OCI-LY1 (cell line): ENCODE measurements at regions not wholly inside any gene's neighbourhood (a gene's known extent, or its start where the extent isn't known, plus 50 kb on each side); places are given as distances from the start of the nearest gene placed in this dataset.

Experiments
- EZH2 ChIP-seq: fragments of 200-600 bp; sonication (generic), shearing (Covaris generic); IDR thresholded peaks from 2 replicates; pipeline ENCODE4 v1.8.0; 2017; ENCODE audit warnings: borderline replicate concordance, mixed run types, mild to moderate bottlenecking, antibody characterized with exemption, low read length, moderate library complexity, mixed read lengths
- TF ChIP-seq, protein P1 (sequence below): fragments of 200-600 bp; sonication (generic), shearing (Covaris generic); IDR thresholded peaks from 2 replicates; pipeline ENCODE4 v1.5.1; 2017; ENCODE audit warnings: mild to moderate bottlenecking, antibody characterized with exemption, low read length, moderate library complexity, mixed read lengths

DNA sequence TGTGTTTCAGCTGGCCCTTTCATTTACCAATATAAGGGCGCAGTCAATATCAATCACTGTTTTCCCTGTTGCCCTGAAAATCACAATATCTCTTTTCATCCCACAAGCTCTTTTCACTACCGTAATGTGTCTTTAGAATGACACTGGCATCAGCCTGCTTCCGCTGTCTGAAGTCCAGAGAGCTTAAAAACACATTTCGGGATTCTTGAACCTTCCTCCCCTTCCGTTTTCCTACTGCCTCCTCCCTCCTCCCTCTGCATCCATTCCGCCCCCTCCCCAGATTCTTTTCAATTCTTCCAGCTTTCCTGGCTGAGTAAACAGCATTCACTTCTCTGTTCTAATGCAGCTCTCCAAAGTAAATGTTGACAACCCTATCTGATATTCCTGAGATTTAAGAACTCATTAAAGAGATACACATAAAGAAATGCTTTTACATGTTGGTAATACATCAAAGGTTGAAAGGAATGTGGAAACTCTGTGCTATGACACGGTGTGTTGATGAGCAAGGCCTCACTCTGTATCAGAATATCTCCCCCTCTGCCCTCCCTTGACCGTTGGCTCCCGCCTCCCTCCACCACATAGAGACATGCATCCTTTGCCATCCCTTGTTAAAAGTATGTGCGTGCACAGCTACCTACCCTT is 83.5 kb upstream of the SPRY1 start:
- TF ChIP-seq, protein P1, sequence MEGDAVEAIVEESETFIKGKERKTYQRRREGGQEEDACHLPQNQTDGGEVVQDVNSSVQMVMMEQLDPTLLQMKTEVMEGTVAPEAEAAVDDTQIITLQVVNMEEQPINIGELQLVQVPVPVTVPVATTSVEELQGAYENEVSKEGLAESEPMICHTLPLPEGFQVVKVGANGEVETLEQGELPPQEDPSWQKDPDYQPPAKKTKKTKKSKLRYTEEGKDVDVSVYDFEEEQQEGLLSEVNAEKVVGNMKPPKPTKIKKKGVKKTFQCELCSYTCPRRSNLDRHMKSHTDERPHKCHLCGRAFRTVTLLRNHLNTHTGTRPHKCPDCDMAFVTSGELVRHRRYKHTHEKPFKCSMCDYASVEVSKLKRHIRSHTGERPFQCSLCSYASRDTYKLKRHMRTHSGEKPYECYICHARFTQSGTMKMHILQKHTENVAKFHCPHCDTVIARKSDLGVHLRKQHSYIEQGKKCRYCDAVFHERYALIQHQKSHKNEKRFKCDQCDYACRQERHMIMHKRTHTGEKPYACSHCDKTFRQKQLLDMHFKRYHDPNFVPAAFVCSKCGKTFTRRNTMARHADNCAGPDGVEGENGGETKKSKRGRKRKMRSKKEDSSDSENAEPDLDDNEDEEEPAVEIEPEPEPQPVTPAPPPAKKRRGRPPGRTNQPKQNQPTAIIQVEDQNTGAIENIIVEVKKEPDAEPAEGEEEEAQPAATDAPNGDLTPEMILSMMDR, result no peak
- TF ChIP-seq EZH2, result no peak
